Transverse colon (tissue), 3 donors: ENCODE measurements at regions not wholly inside any gene's neighbourhood (a gene's known extent, or its start where the extent isn't known, plus 50 kb on each side); places are given as distances from the start of the nearest gene placed in this dataset.

Source experiments
- EP300 ChIP-seq: sonication (generic); formaldehyde crosslinking; IDR thresholded peaks from one replicate; pipeline ENCODE4 v1.6.1; 2017; ENCODE audit warnings: antibody characterized with exemption, low read depth
- POLR2A ChIP-seq: fragments of 450-650 bp; IDR thresholded peaks from one replicate; pipeline ENCODE4 v1.6.1; 2016; ENCODE audit warnings: antibody characterized with exemption, mild to moderate bottlenecking, moderate library complexity
- TF ChIP-seq, protein P1 (sequence below), 5 experiments: fragments of 200-600 bp in 3 of 5; fragments of 450-650 bp in 2 of 5; sonication (generic) in 3 of 5; IDR thresholded peaks; 1 replicate in 2 of 5; 2 replicates in 3 of 5; pipeline ENCODE4 v1.5.1; 2016 to 2017; ENCODE audit warnings: antibody characterized with exemption in 5 of 5, inconsistent platforms in 3 of 5, mild to moderate bottlenecking in 2 of 5, moderate library complexity in 1 of 5

DNA sequence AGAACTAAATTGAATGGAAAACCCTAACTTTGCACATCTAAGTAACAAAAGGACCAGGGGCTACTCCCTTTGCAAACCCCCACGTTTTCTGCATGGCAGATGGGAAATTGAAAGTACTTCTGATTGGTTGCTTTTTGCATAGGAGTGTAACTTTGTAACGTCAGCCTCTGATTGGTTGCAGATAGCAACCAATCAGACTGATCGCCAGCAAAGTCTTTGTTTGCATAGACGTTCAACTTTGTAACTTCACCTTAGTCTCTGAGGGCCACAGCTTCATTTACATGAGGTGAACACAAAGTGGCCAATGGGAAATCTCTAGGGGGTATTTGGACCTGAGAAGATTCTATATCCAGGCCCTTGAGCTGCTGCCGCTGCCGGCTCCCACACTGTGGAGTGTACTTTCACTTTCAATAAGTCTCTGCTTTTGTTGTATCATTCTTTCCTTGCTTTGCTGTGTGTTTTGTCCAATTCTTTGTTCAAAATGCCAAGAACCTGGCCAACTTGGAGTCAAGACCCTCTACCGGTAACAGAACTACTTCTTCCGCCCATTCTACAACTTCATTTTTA, 102.5 kb upstream of the PRICKLE1 start:
- TF ChIP-seq, protein P1, sequence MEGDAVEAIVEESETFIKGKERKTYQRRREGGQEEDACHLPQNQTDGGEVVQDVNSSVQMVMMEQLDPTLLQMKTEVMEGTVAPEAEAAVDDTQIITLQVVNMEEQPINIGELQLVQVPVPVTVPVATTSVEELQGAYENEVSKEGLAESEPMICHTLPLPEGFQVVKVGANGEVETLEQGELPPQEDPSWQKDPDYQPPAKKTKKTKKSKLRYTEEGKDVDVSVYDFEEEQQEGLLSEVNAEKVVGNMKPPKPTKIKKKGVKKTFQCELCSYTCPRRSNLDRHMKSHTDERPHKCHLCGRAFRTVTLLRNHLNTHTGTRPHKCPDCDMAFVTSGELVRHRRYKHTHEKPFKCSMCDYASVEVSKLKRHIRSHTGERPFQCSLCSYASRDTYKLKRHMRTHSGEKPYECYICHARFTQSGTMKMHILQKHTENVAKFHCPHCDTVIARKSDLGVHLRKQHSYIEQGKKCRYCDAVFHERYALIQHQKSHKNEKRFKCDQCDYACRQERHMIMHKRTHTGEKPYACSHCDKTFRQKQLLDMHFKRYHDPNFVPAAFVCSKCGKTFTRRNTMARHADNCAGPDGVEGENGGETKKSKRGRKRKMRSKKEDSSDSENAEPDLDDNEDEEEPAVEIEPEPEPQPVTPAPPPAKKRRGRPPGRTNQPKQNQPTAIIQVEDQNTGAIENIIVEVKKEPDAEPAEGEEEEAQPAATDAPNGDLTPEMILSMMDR (IDR thresholded peaks at IDR 0.05): no peak
- TF ChIP-seq EP300: no peak
- no peak for TF ChIP-seq POLR2A
